ENCODE measurements at regions not wholly inside any gene's neighbourhood (a gene's known extent, or its start where the extent isn't known, plus 50 kb on each side); places are given as distances from the start of the nearest gene placed in this dataset.
"Not testable (repeated sequence)": the region's sequence is repeated elsewhere in the genome, so short reads cannot be mapped to it uniquely, and the experiment has no call there.

- DNase-seq = not testable (repeated sequence)
Measured at GRCh38 chr15:20473465-20473864, 68.1 kb downstream of the GOLGA6L6 start.

- peak; percentile 2 for DNase-seq
Measured at GRCh38 chr15:20472983-20473382, 68.6 kb downstream of the GOLGA6L6 start.

GRCh38 chr15:20470810-20471209, 70.8 kb downstream of the GOLGA6L6 start:
- DNase-seq = not testable (repeated sequence)

GRCh38 chr15:20441138-20441537, 100.5 kb downstream of the GOLGA6L6 start:
- DNase-seq = not testable (repeated sequence)

GRCh38 chr15:20440390-20440789, 101.2 kb downstream of the GOLGA6L6 start:
- DNase-seq = not testable (repeated sequence)

- DNase-seq = not testable (repeated sequence)
Measured at GRCh38 chr15:20439111-20439510, 102.5 kb downstream of the GOLGA6L6 start.

DNA sequence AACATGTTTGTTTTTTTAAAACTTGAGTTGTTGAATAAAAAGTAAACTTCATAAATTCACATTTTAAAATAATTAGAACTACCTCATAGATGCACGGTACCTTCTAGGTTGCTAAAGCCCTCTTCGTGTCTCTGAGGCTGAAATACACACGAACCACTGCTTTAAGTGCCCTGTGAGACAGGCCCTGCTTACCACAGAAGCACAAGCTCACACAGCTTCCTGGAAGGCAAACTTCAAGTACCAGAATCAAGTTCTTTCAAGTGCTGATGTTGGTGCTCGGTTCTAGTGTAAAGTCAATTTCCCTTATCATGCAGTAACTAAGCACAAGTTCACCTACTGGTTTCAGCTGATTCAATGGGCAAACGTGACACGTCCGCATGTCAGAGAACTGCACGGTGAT, 103.3 kb downstream of the GOLGA6L6 start:
- not testable (repeated sequence) for DNase-seq

GRCh38 chr15:20433468-20433867, 108.1 kb downstream of the GOLGA6L6 start:
- not testable (repeated sequence) for DNase-seq

DNA sequence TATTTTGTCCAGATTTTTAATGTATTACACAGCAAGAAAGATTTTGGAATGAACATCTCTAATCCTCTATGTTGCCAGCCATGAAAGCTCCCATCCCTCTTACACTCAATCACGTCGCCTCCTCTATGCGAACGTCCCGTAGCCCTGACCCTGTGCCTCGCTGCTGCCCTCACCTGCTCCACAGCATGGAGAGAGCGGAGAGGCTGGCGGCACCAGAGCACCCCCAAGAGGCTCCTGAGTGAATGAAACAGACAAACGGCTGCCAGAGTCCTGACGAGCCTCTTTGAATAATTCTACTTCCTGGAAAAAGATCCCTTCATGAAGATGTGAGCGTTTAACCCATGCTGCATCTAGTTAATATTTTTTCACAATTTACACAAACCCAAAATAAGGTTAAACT, 111.1 kb downstream of the GOLGA6L6 start:
- not testable (repeated sequence) for DNase-seq

GRCh38 chr15:20420710-20421109, 120.9 kb downstream of the GOLGA6L6 start:
- not testable (repeated sequence) for DNase-seq

DNA sequence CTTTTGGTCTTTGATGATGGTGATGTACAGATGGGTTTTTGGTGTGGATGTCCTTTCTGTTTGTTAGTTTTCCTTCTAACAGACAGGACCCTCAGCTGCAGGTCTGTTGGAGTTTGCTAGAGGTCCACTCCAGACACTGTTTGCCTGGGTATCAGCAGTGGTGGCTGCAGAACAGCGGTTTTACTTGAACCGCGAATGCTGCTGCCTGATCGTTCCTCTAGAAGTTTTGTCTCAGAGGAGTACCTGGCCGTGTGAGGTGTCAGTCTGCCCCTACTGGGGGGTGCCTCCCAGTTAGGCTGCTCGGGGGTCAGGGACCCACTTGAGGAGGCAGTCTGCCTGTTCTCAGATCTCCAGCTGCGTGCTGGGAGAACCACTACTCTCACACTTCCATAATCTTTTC, 125.0 kb downstream of the GOLGA6L6 start:
- not testable (repeated sequence) for DNase-seq

DNA sequence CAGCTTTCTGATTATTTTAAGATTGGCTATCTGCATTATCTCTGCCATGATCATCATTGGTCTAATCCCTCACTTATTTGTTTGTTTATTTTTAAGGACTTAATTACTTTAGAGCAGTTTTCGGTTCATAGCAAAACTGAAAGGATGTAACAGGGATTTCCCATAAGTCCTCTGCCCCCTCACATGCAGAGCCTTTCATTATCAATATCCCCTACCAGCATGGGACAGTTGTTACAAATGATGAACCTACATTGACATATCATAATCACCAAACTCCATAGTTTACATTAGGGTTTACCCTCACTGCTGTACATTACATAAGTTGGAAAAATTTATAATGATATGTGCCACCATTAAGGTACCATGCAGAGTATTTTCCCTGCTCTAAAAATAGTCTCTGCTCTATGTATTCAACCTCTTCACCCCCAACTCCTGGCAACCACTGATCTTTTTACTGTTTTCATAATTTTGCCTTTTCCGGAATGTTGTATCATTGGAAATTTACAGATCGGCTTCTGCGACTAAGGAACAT, 131.9 kb downstream of the GOLGA6L6 start:
- DNase-seq = not testable (repeated sequence)

DNA sequence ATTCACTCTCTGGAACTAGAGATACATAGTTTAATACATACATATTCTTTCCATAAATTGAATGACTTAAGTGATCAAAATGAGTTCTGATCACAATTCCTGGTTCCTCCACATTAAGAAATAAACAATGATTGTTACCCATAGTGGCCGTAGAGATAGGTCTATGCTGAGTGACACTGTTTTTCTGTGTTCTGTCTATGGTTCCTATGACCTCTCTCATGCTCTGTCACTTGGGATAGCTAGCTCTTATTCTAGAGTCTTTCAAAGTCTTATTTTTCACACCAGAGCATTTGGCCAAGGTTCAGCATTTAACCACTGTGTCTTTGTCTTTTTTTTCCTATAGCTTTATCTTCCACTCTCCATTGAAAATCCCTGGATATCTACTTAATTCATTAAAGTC, 132.4 kb downstream of the GOLGA6L6 start:
- no peak for DNase-seq

- DNase-seq = no peak
Measured at GRCh38 chr15:20407553-20407952, 134.0 kb downstream of the GOLGA6L6 start.

DNA sequence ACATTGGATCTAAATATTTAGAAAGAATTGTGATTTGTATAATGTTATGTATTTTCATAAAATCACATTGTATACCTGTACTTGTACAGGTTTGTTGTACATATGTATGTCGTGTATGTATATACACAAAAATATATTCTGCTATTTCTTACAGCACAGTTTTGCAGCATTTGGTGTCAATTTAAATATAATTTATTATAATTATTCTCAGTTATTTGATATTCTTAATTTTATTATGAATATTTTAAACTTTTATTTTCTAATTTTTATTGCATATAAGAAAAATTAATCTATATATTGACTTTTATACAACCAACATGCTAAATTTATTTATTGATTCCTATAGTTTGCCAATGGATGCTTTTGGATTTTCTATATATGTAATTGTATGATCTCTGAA, 137.0 kb downstream of the GOLGA6L6 start:
- not testable (repeated sequence) for DNase-seq

GRCh38 chr15:20402586-20402985, 139.0 kb downstream of the GOLGA6L6 start:
- DNase-seq = not testable (repeated sequence)

GRCh38 chr15:20401058-20401457, 140.5 kb downstream of the GOLGA6L6 start:
- DNase-seq = not testable (repeated sequence)

DNA sequence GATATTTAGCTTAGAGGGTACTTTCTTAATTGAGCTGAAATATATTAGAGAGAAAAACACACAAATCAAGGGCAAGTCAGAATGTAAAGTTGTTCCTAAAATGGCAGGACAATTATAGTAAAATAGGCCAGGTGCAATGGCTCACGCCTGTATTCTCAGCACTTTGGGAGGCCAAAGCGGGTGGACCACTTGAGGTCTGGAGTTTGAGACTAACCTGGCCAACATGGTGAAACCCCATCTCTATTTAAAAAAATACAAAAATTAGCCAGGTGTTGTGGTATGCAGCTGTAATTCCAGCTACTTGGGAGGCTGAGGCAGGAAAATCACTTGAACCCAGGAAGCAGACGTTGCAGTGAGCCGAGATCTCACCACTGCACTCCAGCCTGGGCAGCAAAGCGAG, 142.9 kb downstream of the GOLGA6L6 start:
- not testable (repeated sequence) for DNase-seq

GRCh38 chr15:20388161-20388560, 153.4 kb downstream of the GOLGA6L6 start:
- DNase-seq = not testable (repeated sequence)

DNA sequence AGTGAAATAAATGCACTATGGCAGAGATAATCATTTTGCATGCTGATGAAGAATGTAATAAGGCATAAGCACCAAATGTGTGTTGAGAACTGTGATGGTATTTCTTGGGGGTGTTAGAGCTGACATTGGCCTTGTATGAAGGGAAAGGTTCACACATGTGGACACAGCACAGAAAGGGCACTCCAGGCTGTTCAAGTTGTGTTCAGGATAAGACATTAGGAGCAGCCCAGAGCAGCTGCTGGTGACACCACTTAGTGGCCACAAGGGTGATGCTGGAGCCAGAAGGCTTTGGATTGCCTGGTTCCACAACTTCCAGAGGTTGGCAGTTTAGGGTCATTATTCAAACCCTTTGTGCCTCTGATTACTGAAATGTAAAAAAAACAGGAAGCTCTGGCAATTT, 155.4 kb downstream of the GOLGA6L6 start:
- no peak for DNase-seq

DNA sequence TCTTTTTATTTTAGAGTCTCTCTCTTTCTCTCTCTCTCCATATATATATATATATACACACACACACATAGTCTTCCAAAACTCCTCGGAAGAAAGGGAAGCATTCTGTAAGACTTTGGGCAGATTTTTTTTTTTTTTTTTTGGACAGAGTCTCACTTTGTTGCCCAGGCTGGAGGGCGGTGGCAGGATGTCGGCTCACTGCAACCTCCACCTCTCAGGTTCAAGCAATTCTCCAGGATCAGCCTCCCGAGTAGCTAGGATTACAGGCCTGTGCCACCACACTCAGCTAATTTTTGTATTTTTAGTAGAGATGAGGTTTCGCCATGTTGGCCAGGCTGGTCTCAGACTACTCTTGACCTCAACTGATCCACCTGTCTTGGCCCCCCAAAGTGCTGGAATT, 161.4 kb downstream of the GOLGA6L6 start:
- DNase-seq = not testable (repeated sequence)

- DNase-seq = no peak
Measured at GRCh38 chr15:20376872-20377271, 164.7 kb downstream of the GOLGA6L6 start.

DNA sequence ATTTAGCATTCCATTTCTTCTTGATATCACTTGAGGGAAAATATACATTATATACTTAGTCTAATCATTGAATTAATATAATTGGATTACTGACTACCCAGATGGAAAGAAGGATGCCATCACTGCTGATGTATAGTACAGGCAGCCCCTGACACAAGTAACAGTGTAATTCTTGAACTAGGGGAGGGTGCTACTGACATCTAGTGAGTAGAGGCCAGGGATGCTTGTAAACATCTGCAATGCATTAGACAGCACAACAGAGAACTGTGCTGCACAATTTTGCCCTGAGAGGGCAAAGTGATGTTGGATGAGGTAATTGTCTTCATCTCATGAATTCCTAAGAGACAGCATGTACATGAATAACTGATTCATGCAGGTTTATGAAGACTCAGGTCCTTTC, 169.2 kb downstream of the GOLGA6L6 start:
- DNase-seq = not testable (repeated sequence)

DNA sequence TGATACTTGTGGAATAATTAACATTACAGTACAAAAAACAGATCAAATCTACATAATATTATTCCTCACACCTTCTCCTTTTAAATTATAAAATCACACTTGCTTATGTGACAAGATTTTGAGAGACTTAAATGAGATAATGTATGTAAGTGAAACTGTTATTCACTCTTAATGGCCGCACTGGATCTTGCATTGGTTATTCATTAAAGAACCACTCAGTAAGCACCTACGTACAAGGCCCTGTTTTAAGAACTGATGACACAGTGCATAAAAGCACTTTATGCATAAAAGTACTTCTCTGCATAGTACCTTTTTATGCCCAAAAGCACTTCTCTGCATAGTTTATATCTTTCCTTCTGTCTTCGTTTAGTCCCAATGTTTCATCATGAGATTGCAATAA, 172.1 kb downstream of the GOLGA6L6 start:
- DNase-seq = no peak

GRCh38 chr15:20368974-20369373, 172.6 kb downstream of the GOLGA6L6 start:
- DNase-seq = no peak

Measured in activated CD4-positive, alpha-beta T cell treated with anti-CD3 and anti-CD28 coated beads for 48 hours (primary cell).